ENCODE measurements at regions not wholly inside any gene's neighbourhood (a gene's known extent, or its start where the extent isn't known, plus 50 kb on each side); places are given as distances from the start of the nearest gene placed in this dataset.

DNA sequence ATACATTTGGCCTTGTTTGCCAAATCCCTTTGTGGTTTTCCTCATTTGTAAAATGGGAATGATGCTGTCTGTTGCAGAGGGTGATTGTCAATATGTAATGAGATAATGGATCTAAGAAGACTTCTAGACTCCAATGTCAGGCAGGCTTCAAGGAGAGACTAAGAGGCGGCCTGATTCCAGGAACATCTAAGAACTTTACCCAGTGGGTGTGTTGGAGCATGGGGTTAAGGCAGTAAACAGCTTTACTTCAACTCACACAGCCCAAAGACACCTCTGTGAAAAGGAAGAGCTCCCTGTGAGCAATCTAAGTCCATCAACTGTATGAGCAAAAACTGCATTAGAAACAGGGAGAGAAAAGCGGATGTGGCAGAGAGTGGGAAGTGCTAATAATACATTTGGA, 560.6 kb downstream of the PDCD6IP start:
- no peaks in the 10 kb centered on the region for H3K36me3 ChIP-seq (ENCODE audit: control insufficient read depth in 2 of 2, extremely low read depth in 1 of 2, insufficient read depth in 2 of 2, low read length in 2 of 2)
- H2AFZ ChIP-seq (ENCODE audit: control insufficient read depth, low read length), result no peak overlapping the region
- dilution Hi-C loops (cut with MboI; ENCODE audit: extremely low pct_ligation_motif_present, low sequenced_read_pairs), result no loop called here
- FAIRE-seq (no peak), DNase-seq (ENCODE audit: low read depth, low spot score) (no peak)
- no peaks in the 10 kb centered on the region for H3K27me3 ChIP-seq (ENCODE audit: control insufficient read depth, extremely low read depth, insufficient read depth, low read length)
- H3K9me3 ChIP-seq (ENCODE audit: control insufficient read depth, low read depth, low read length), result no peaks in the 10 kb centered on the region
- no peaks in the 10 kb centered on the region for H3K4me1 ChIP-seq (ENCODE audit: control insufficient read depth, extremely low read depth, insufficient read depth, low read length)
- H3K4me2 ChIP-seq (ENCODE audit: control insufficient read depth, extremely low read depth, insufficient read depth, low read depth, low read length), result no peak overlapping the region
- no peaks in the 10 kb centered on the region for H4K20me1 ChIP-seq (ENCODE audit: control insufficient read depth, extremely low read depth, insufficient read depth, low read length)
- TF ChIP-seq EZH2 (IDR thresholded peaks at IDR 0.05; ENCODE audit: low read length), result no peak
- TF ChIP-seq, protein P1, sequence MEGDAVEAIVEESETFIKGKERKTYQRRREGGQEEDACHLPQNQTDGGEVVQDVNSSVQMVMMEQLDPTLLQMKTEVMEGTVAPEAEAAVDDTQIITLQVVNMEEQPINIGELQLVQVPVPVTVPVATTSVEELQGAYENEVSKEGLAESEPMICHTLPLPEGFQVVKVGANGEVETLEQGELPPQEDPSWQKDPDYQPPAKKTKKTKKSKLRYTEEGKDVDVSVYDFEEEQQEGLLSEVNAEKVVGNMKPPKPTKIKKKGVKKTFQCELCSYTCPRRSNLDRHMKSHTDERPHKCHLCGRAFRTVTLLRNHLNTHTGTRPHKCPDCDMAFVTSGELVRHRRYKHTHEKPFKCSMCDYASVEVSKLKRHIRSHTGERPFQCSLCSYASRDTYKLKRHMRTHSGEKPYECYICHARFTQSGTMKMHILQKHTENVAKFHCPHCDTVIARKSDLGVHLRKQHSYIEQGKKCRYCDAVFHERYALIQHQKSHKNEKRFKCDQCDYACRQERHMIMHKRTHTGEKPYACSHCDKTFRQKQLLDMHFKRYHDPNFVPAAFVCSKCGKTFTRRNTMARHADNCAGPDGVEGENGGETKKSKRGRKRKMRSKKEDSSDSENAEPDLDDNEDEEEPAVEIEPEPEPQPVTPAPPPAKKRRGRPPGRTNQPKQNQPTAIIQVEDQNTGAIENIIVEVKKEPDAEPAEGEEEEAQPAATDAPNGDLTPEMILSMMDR (optimal IDR thresholded peaks at IDR 0.05 in 1 of 3, IDR thresholded peaks at IDR 0.05 in 1 of 3, conservative IDR thresholded peaks at IDR 0.05 in 1 of 3; ENCODE audit: extremely low read depth in 1 of 3, insufficient read depth in 2 of 3, low read length in 3 of 3), result no peak
- H3K9ac ChIP-seq (ENCODE audit: control insufficient read depth, extremely low read depth, insufficient read depth, low read length), result no peak overlapping the region
- no peak overlapping the region for H3K4me3 ChIP-seq (ENCODE audit: control insufficient read depth in 2 of 3, extremely low read depth in 1 of 3, insufficient read depth in 2 of 3, low read depth in 1 of 3, low read length in 3 of 3)
- no peak overlapping the region for H3K27ac ChIP-seq (ENCODE audit: control insufficient read depth, insufficient read depth, low read length)
- no peaks in the 10 kb centered on the region for H3K9me1 ChIP-seq (ENCODE audit: control insufficient read depth, extremely low read depth, insufficient read depth, low read length)
- no peaks in the 10 kb centered on the region for H3K79me2 ChIP-seq (ENCODE audit: control insufficient read depth, insufficient read depth, low read length)

DNA sequence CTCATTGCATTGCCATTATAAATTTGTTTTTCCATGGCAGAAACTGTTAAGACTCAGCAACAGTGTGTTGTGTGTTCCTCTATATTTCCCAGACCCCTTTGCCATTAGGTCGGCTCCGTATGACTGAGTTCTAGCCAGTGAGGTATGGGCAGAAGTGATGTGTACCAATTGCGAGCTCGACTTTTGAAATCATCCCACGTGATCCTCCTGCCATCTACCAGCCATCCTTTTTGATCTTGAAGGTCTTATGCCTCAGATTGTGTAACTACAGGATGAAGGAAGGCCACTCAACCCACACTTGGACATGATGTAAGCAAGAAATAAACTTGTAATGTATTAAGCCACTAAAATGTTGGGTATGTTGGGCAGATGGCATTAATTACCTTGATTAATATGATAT, 562.3 kb downstream of the PDCD6IP start:
- no peak for FAIRE-seq
- Histone ChIP-seq H3K4me3 (ENCODE audit: control insufficient read depth in 2 of 3, extremely low read depth in 1 of 3, insufficient read depth in 2 of 3, low read depth in 1 of 3, low read length in 3 of 3) (no peak overlapping the region), H3K4me2 (ENCODE audit: control insufficient read depth, extremely low read depth, insufficient read depth, low read depth, low read length) (no peak overlapping the region), H3K9me1 (ENCODE audit: control insufficient read depth, extremely low read depth, insufficient read depth, low read length) (no peaks in the 10 kb centered on the region), H3K36me3 (ENCODE audit: control insufficient read depth in 2 of 2, extremely low read depth in 1 of 2, insufficient read depth in 2 of 2, low read length in 2 of 2) (no peaks in the 10 kb centered on the region), H4K20me1 (ENCODE audit: control insufficient read depth, extremely low read depth, insufficient read depth, low read length) (no peaks in the 10 kb centered on the region), H3K27me3 (ENCODE audit: control insufficient read depth, extremely low read depth, insufficient read depth, low read length) (no peaks in the 10 kb centered on the region), H3K9ac (ENCODE audit: control insufficient read depth, extremely low read depth, insufficient read depth, low read length) (no peak overlapping the region), H3K9me3 (ENCODE audit: control insufficient read depth, low read depth, low read length) (no peaks in the 10 kb centered on the region), H3K79me2 (ENCODE audit: control insufficient read depth, insufficient read depth, low read length) (no peaks in the 10 kb centered on the region), H3K4me1 (ENCODE audit: control insufficient read depth, extremely low read depth, insufficient read depth, low read length) (no peaks in the 10 kb centered on the region), H3K27ac (ENCODE audit: control insufficient read depth, insufficient read depth, low read length) (no peak overlapping the region), H2AFZ (ENCODE audit: control insufficient read depth, low read length) (no peak overlapping the region)
- dilution Hi-C loops (cut with MboI; ENCODE audit: extremely low pct_ligation_motif_present, low sequenced_read_pairs), result no loop called here
- TF ChIP-seq EZH2 (IDR thresholded peaks at IDR 0.05; ENCODE audit: low read length), result no peak
- TF ChIP-seq, protein P1 (optimal IDR thresholded peaks at IDR 0.05 in 1 of 3, IDR thresholded peaks at IDR 0.05 in 1 of 3, conservative IDR thresholded peaks at IDR 0.05 in 1 of 3; ENCODE audit: extremely low read depth in 1 of 3, insufficient read depth in 2 of 3, low read length in 3 of 3), result no peak
- DNase-seq (ENCODE audit: low read depth, low spot score), result no peak

Measured in keratinocyte (primary cell).